Glutamatergic neuron (in vitro differentiated cells): ENCODE measurements at regions not wholly inside any gene's neighbourhood (a gene's known extent, or its start where the extent isn't known, plus 50 kb on each side); places are given as distances from the start of the nearest gene placed in this dataset.

Experiments
- DNase-seq: peaks from one replicate; pipeline ENCODE4 v3.0.0; 2022
- H3K27ac Mint-ChIP-seq: one replicate; pipeline ENCODE4 v1.8.0; 2020; ENCODE audit warnings: mild to moderate bottlenecking, mixed read lengths, inconsistent platforms; ENCODE audit not compliant: unreplicated experiment
- H3K27me3 Mint-ChIP-seq: one replicate; pipeline ENCODE4 v1.8.0; 2020; ENCODE audit warnings: mild to moderate bottlenecking, moderate library complexity, mixed read lengths, inconsistent platforms; ENCODE audit not compliant: unreplicated experiment
- H3K36me3 Mint-ChIP-seq: one replicate; pipeline ENCODE4 v1.8.0; 2020; ENCODE audit warnings: mild to moderate bottlenecking, mixed read lengths, inconsistent platforms; ENCODE audit not compliant: unreplicated experiment
- H3K4me1 Mint-ChIP-seq: one replicate; pipeline ENCODE4 v1.8.0; 2020; ENCODE audit warnings: mild to moderate bottlenecking, low read depth, mixed read lengths, inconsistent platforms; ENCODE audit not compliant: unreplicated experiment
- H3K4me3 Mint-ChIP-seq: one replicate; pipeline ENCODE4 v1.8.0; 2020; ENCODE audit warnings: mild to moderate bottlenecking, mixed read lengths, inconsistent platforms; ENCODE audit not compliant: unreplicated experiment
- H3K9me3 Mint-ChIP-seq: one replicate; pipeline ENCODE4 v1.8.0; 2020; ENCODE audit warnings: mild to moderate bottlenecking, moderate library complexity, mixed read lengths, inconsistent platforms; ENCODE audit not compliant: unreplicated experiment
- CTCF ChIP-seq: fragments of 200-600 bp; sonication (generic); IDR thresholded peaks from one replicate; pipeline ENCODE4 v1.5.0; 2021; ENCODE audit not compliant: partially characterized antibody, unreplicated experiment

GRCh38 chr13:97570442-97570841 lies 136.5 kb downstream of the RAP2A start:
- Mint-ChIP-seq H3K36me3 (no peaks in the 10 kb centered on the region), H3K27me3 (peaks cover 4% of the 10 kb centered on the region), H3K27ac (no peak overlapping the region), H3K4me3 (no peak overlapping the region), H3K9me3 (peaks cover 1% of the 10 kb centered on the region), H3K4me1 (peaks cover 16% of the 10 kb centered on the region)
- DNase-seq: no peak
- no peak for TF ChIP-seq CTCF

GRCh38 chr13:97573011-97573410 lies 139.0 kb downstream of the RAP2A start:
- Mint-ChIP-seq H3K9me3 (peaks cover 1% of the 10 kb centered on the region), H3K4me1 (peaks cover 16% of the 10 kb centered on the region), H3K27ac (peak overlapping the region; percentile 9), H3K27me3 (peaks cover 2% of the 10 kb centered on the region), H3K4me3 (no peak overlapping the region), H3K36me3 (no peaks in the 10 kb centered on the region)
- TF ChIP-seq CTCF: no peak
- DNase-seq: no peak

- Mint-ChIP-seq H3K27ac (no peak overlapping the region), H3K9me3 (peaks cover under 1% of the 10 kb centered on the region)
Observed at GRCh38 chr13:97574926-97575325, 141.0 kb downstream of the RAP2A start.

GRCh38 chr13:97577026-97577425 lies 143.1 kb downstream of the RAP2A start:
- Mint-ChIP-seq H3K27me3 (no peaks in the 10 kb centered on the region), H3K36me3 (no peaks in the 10 kb centered on the region), H3K4me1 (no peaks in the 10 kb centered on the region), H3K9me3 (peaks cover 2% of the 10 kb centered on the region), H3K27ac (no peak overlapping the region), H3K4me3 (no peak overlapping the region)
- DNase-seq: no peak
- TF ChIP-seq CTCF: no peak

More at GRCh38 chr13:97574926-97575325, 141.0 kb downstream of the RAP2A start:
- DNase-seq: peak; percentile 50
- H3K36me3 Mint-ChIP-seq: no peaks in the 10 kb centered on the region
- peaks cover 8% of the 10 kb centered on the region for H3K4me1 Mint-ChIP-seq
- no peak overlapping the region for H3K4me3 Mint-ChIP-seq
- no peaks in the 10 kb centered on the region for H3K27me3 Mint-ChIP-seq
- no peak for TF ChIP-seq CTCF

- peaks cover 2% of the 10 kb centered on the region for H3K9me3 Mint-ChIP-seq
- no peak for DNase-seq
- TF ChIP-seq CTCF: no peak
- no peak overlapping the region for H3K27ac Mint-ChIP-seq
- H3K4me1 Mint-ChIP-seq: no peaks in the 10 kb centered on the region
- no peaks in the 10 kb centered on the region for H3K27me3 Mint-ChIP-seq
- no peak overlapping the region for H3K4me3 Mint-ChIP-seq
- no peaks in the 10 kb centered on the region for H3K36me3 Mint-ChIP-seq
Observed at GRCh38 chr13:97582170-97582569, 148.2 kb downstream of the RAP2A start.
